ENCODE measurements at regions not wholly inside any gene's neighbourhood (a gene's known extent, or its start where the extent isn't known, plus 50 kb on each side); places are given as distances from the start of the nearest gene placed in this dataset.
"Not testable (repeated sequence)": the region's sequence is repeated elsewhere in the genome, so short reads cannot be mapped to it uniquely, and the experiment has no call there.

DNA sequence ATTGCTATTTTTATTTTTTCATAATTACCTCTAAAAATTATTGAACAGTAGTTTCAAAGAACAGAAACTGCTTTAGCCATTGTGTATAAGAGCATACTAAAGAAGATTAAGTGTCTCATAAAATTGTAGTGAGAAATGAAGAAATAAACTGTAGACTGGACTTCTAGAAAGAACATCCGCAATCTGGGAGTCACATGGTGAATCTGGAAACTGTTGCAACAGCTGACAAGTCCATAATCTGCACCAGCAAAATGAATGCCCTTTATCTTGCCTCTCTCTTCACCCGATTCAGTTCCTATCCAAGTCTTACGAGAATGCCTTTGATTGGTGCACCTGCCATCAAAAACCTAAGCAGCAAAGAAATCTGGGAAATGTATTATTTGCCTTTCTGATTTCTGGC, 312.9 kb downstream of the NAF1 start:
- Histone ChIP-seq H3K27ac (no peak overlapping the region), H3K4me3 (no peak overlapping the region)
- TF ChIP-seq, protein P1, sequence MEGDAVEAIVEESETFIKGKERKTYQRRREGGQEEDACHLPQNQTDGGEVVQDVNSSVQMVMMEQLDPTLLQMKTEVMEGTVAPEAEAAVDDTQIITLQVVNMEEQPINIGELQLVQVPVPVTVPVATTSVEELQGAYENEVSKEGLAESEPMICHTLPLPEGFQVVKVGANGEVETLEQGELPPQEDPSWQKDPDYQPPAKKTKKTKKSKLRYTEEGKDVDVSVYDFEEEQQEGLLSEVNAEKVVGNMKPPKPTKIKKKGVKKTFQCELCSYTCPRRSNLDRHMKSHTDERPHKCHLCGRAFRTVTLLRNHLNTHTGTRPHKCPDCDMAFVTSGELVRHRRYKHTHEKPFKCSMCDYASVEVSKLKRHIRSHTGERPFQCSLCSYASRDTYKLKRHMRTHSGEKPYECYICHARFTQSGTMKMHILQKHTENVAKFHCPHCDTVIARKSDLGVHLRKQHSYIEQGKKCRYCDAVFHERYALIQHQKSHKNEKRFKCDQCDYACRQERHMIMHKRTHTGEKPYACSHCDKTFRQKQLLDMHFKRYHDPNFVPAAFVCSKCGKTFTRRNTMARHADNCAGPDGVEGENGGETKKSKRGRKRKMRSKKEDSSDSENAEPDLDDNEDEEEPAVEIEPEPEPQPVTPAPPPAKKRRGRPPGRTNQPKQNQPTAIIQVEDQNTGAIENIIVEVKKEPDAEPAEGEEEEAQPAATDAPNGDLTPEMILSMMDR (IDR thresholded peaks at IDR 0.05), result no peak
- DNase-seq (ENCODE audit: low spot score), result no peak

DNA sequence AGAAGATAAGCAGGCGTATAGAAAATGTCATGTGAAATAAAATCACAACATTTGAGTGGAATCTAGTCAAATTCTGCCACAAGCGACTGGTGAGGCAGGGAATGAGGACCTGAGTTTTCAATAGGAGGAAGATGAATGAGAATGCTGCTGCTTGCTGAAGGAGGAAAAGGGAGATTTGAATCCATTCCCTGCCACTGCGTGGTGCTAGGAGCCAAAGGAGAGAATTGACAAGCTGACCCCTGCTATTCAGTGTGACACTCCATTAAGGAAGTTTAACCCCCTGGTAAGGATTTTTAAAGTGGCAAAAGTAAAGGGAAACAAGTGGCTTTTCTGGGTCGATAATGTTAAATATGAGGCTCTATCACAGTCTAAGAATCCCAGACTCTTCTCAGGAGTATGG, 314.0 kb downstream of the NAF1 start:
- DNase-seq (ENCODE audit: low spot score), result no peak
- TF ChIP-seq, protein P1 (IDR thresholded peaks at IDR 0.05), result no peak
- H3K4me3 ChIP-seq, result no peak overlapping the region
- no peak overlapping the region for H3K27ac ChIP-seq

DNA sequence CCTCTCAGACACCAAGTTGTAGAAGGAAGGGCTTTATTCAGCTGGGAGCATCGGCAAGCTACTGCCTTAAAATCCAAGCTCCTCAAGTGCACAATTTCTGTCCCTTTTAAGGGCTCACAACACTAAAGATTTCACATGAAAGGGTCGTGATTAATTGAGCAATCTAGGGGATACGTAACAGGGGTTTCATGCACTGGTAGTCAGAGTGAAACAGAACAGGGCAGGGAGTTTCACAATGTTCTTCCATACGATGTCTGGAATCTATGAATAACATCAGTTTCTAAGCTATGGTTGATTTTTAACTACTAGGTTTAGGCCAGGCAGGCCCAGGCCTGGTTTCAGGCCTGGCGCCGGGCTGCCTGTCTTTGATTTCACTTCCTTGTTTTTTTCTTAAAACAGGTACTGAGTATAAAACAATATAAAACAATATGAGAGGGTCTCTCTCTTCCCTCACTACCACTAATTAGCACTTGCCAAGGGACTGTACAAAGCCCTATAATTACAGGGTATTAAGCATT, 315.4 kb downstream of the NAF1 start:
- DNase-seq (ENCODE audit: low spot score); H3K27ac ChIP-seq: not testable (repeated sequence)

DNA sequence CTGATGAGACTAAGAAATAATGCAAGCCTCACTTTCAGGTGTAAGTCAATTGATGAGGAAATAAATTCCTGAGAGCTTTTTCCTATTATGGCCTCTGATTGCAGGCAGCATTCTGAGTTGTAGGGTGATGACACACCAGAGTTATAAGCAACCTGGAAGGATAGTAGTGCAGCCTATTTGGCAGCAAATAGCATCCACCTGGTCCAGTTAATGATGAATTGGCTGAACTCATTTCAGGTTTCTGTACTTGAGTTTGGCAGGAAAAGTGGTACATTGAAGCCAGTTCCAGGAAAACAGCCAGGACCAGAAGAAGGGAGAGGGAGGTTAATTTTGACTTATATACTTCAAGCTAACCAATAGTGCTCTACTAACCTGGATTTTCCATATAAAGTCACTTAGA, 316.8 kb downstream of the NAF1 start:
- TF ChIP-seq, protein P1 (IDR thresholded peaks at IDR 0.05), result no peak
- H3K27ac ChIP-seq, result no peak overlapping the region
- no peak for DNase-seq (ENCODE audit: low spot score)
- H3K4me3 ChIP-seq, result no peak overlapping the region

More for the DNA sequence above, 315.4 kb downstream of the NAF1 start:
- H3K4me3 ChIP-seq, result not testable (repeated sequence)

DNA sequence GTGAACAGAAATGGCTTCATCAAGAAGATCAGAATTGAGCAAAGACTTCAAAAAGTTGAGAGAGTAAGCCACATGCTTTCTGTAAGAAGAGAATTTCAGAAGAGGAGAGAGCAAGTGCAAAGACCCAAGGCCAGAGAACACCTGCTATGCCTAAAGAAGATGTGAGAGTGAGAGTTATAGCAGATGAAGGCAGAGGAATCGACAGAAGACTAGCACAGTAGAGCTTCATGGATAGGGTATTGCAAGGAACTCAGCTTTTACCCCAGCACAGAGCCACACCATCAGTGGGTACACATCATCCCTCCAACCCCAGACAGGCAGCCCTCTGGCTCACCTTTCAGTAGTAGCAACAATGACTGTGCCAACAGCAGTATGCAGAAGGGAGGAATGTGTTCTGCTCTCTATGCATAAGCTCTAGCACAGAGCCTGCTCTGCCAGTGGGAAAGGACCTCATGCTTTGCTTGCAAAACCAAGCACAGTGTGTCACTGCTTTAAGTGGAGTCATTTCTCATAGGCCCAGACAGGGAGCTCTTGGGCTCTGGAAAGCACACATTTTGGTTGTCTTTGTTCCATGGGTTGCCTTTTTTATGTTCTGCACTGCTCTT, 318.6 kb downstream of the NAF1 start:
- TF ChIP-seq, protein P1 (IDR thresholded peaks at IDR 0.05), result no peak
- no peak overlapping the region for H3K27ac ChIP-seq
- no peak for DNase-seq (ENCODE audit: low spot score)
- H3K4me3 ChIP-seq, result no peak overlapping the region

DNA sequence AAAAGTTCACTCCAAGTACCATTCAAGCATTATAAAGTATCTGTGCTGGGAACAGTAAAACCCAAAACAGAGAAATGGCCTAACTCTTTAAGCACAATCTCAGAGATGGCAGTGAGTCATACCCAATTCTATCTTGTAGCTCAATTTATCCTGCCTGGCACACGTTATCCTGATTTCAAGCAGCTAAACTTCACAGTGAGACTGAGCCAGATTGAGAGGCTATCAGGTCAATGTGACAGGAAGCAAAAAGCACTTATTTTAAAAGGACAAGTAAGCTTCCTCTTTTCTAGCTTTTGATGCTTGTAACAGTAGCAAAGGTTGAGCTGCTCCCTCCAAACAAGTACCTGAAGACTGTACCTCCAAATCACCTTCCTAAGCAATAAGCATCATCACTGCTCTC, 324.9 kb downstream of the NAF1 start:
- no peak for DNase-seq (ENCODE audit: low spot score)
- TF ChIP-seq, protein P1 (IDR thresholded peaks at IDR 0.05), result no peak
- Histone ChIP-seq H3K27ac (no peak overlapping the region), H3K4me3 (no peak overlapping the region)

DNA sequence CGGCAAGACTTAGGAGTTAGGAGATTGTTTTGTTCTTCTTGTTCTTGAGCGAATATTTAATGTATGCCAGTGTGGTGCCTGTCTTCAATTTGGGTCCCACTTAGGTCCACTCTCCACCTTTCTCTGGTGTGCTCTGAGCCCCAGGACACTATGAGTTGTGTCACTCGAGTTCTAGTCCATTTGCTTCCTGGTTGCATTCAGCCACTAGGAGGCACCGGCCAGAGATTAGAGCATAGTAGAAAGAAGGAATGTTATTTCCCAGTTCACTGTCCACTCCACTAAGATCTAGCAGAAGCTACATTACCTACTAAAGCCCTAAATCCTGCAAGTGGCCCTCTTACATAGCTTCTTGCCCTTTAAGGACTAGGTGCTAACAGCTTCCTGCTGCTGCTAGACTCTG, 326.9 kb downstream of the NAF1 start:
- no peak for DNase-seq (ENCODE audit: low spot score)
- no peak overlapping the region for H3K27ac ChIP-seq
- TF ChIP-seq, protein P1 (IDR thresholded peaks at IDR 0.05), result no peak
- H3K4me3 ChIP-seq, result no peak overlapping the region

Data from coronary artery (tissue), 2 donors.